Natural killer cell (primary cell): ENCODE measurements at regions not wholly inside any gene's neighbourhood (a gene's known extent, or its start where the extent isn't known, plus 50 kb on each side); places are given as distances from the start of the nearest gene placed in this dataset.

ENCODE experiments used
- ATAC-seq, 3 donors: fragments of 150-1000 bp in 2 of 3; fragments of 200-7000 bp in 1 of 3; cut with Tn5 transposase; 1 replicate in 1 of 3; 2 replicates in 2 of 3; pipeline ENCODE4 v1.10.0; 2021; ENCODE audit warnings: mild to moderate bottlenecking in 2 of 3, moderate library complexity in 2 of 3
- DNase-seq, 2 donors: peaks; one replicate each; pipeline versions ENCODE4 v3.0.0 to v3.0.0-alpha.2; 2013 to 2021; ENCODE audit warnings: mixed read lengths in 1 of 2
- H3K27ac ChIP-seq: one replicate; pipeline ENCODE4 v1.5.1; 2013; ENCODE audit warnings: mild to moderate bottlenecking, low read length
- H3K27me3 ChIP-seq: one replicate; pipeline ENCODE4 v1.6.1; 2013; ENCODE audit warnings: low read length; ENCODE audit not compliant: control insufficient read depth, insufficient read depth
- H3K36me3 ChIP-seq: one replicate; pipeline ENCODE4 v1.6.1; 2013; ENCODE audit warnings: low read length; ENCODE audit not compliant: control insufficient read depth, insufficient read depth
- H3K4me1 ChIP-seq: one replicate; pipeline ENCODE4 v1.6.1; 2013; ENCODE audit warnings: low read length; ENCODE audit not compliant: control insufficient read depth, insufficient read depth
- H3K4me3 ChIP-seq: one replicate; pipeline ENCODE4 v1.5.1; 2013; ENCODE audit warnings: low read length
- H3K9me3 ChIP-seq: one replicate; pipeline ENCODE4 v1.6.1; 2013; ENCODE audit warnings: low read length; ENCODE audit not compliant: control insufficient read depth, insufficient read depth
- H3K27ac Mint-ChIP-seq, 2 donors: one replicate each; pipeline ENCODE4 v1.8.0; 2022; ENCODE audit warnings: mild to moderate bottlenecking in 2 of 2, mixed read lengths in 2 of 2, moderate library complexity in 1 of 2
- H3K27me3 Mint-ChIP-seq, 2 donors: one replicate each; pipeline ENCODE4 v1.8.0; 2022; ENCODE audit warnings: low read depth in 2 of 2, mixed read lengths in 2 of 2
- H3K36me3 Mint-ChIP-seq: one replicate; pipeline ENCODE4 v1.8.0; 2022; ENCODE audit warnings: mixed read lengths
- H3K4me1 Mint-ChIP-seq, 2 donors: one replicate each; pipeline ENCODE4 v1.8.0; 2022; ENCODE audit warnings: mixed read lengths in 2 of 2
- H3K4me3 Mint-ChIP-seq: one replicate; pipeline ENCODE4 v1.8.0; 2022; ENCODE audit warnings: mild to moderate bottlenecking, moderate library complexity, mixed read lengths
- H3K9me3 Mint-ChIP-seq, 2 donors: one replicate each; pipeline ENCODE4 v1.8.0; 2022; ENCODE audit warnings: mixed read lengths in 2 of 2
- CTCF ChIP-seq: fragments of 200-600 bp; IDR thresholded peaks from one replicate; pipeline ENCODE4 v1.8.0; 2022; ENCODE audit warnings: antibody characterized with exemption
- WGBS: methylation state at CpG from one replicate; pipeline ENCODE4 v1.1.7; 2013; ENCODE audit warnings: missing lambda C conversion rate; ENCODE audit not compliant: insufficient coverage; 5-methylcytosine and 5-hydroxymethylcytosine counted together
- intact Hi-C: fragments of 100-400 bp; cut with micrococcal nuclease; formaldehyde crosslinking; loops from one replicate; pipeline ENCODE4 v1.14.2; 2022

- H3K9me3 Mint-ChIP-seq: peaks cover 13 to 22% of the 10 kb centered on the region in 2 donors
- no peak overlapping the region for H3K27ac Mint-ChIP-seq
- H3K4me3 Mint-ChIP-seq: no peak overlapping the region
- no peak for ATAC-seq
- Histone ChIP-seq H3K4me1 (no peaks in the 10 kb centered on the region), H3K27ac (no peak overlapping the region), H3K4me3 (no peak overlapping the region), H3K36me3 (no peaks in the 10 kb centered on the region), H3K27me3 (no peaks in the 10 kb centered on the region), H3K9me3 (peaks cover 2% of the 10 kb centered on the region)
- no peaks in the 10 kb centered on the region for H3K36me3 Mint-ChIP-seq
- intact Hi-C loops: no loop called here
- WGBS: 64% methylated on average over 4 of the region's 6 CpGs
- no peaks in the 10 kb centered on the region for H3K27me3 Mint-ChIP-seq
- no peaks in the 10 kb centered on the region for H3K4me1 Mint-ChIP-seq
- TF ChIP-seq CTCF: no peak
- no peak for DNase-seq
Measured at GRCh38 chr12:81015510-81015909, 62.4 kb upstream of the ACSS3 start.

DNA sequence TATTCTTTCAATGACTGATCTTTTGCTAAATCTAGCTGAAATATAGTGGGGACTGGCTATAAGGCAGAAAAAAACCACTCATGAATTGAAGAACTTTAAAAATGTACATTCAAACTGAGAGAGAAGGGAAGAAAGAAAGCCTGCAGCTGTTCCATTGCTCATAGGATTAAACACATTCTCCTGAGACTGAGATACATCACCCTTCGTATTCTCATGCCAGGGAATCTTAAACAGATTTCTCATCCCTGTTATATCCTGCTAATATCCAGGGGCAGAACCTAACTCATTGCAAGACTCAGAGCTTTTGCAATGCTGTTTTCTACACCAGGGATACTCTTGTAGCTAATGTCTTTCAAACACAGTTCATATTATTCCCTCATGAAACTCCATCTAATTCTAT is 67.2 kb upstream of the ACSS3 start:
- Mint-ChIP-seq H3K27me3 (no peaks in the 10 kb centered on the region), H3K36me3 (no peaks in the 10 kb centered on the region), H3K4me1 (no peaks in the 10 kb centered on the region), H3K4me3 (no peak overlapping the region), H3K27ac (no peak overlapping the region), H3K9me3 (peaks cover 8 to 21% of the 10 kb centered on the region in 2 donors)
- TF ChIP-seq CTCF: no peak
- no peaks in the 10 kb centered on the region for H3K36me3 ChIP-seq
- H3K4me3 ChIP-seq: no peak overlapping the region
- no peaks in the 10 kb centered on the region for H3K4me1 ChIP-seq
- ATAC-seq (no peak), DNase-seq (no peak)
- 65% methylated on average over 1 of the region's 1 CpG for WGBS
- no peak overlapping the region for H3K27ac ChIP-seq
- H3K27me3 ChIP-seq: no peaks in the 10 kb centered on the region
- peaks cover 2% of the 10 kb centered on the region for H3K9me3 ChIP-seq
- intact Hi-C loops: no loop called here

GRCh38 chr12:81005606-81006005 is 67.9 kb upstream of the LIN7A start:
- Mint-ChIP-seq H3K27ac (no peak overlapping the region), H3K9me3 (peaks cover 4 to 11% of the 10 kb centered on the region in 2 donors)

More at GRCh38 chr12:81005606-81006005, 67.9 kb upstream of the LIN7A start:
- intact Hi-C loops: no loop called here
- Histone ChIP-seq H3K9me3 (no peaks in the 10 kb centered on the region), H3K4me3 (no peak overlapping the region), H3K27ac (no peak overlapping the region), H3K27me3 (no peaks in the 10 kb centered on the region), H3K4me1 (no peaks in the 10 kb centered on the region), H3K36me3 (no peaks in the 10 kb centered on the region)
- no peak for TF ChIP-seq CTCF
- Mint-ChIP-seq H3K36me3 (no peaks in the 10 kb centered on the region), H3K27me3 (no peaks in the 10 kb centered on the region), H3K4me1 (no peaks in the 10 kb centered on the region), H3K4me3 (no peak overlapping the region)
- DNase-seq: no peak
- no peak for ATAC-seq
- WGBS: 70% methylated on average over 1 of the region's 2 CpGs
